ENCODE measurements at regions not wholly inside any gene's neighbourhood (a gene's known extent, or its start where the extent isn't known, plus 50 kb on each side); places are given as distances from the start of the nearest gene placed in this dataset.

- no peak for DNase-seq
Measured at GRCh38 chr4:122512430-122512829, 55.9 kb upstream of the IL2 start.

- DNase-seq = peak in 1 of 5 experiments; percentile 79
Measured at GRCh38 chr4:122508083-122508482, 51.6 kb upstream of the IL2 start.
